ENCODE measurements at regions not wholly inside any gene's neighbourhood (a gene's known extent, or its start where the extent isn't known, plus 50 kb on each side); places are given as distances from the start of the nearest gene placed in this dataset.

DNA sequence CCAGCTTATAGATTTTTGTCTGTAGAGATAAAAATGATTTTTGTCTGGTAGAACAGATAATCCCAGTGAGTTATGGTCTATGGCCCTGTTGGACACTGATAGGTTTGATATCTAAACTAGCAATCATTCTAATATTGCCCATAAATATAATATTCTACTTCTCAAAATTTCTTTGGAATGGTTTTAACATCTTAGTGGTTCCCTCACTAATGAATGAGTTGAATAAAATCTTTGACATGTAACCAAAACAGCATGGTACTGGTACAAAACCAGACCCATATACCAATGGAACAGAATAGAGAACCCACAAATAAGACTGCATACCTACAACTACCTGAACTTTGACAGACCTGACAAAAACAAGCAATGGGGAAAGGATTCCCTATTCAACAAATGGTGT, 219.7 kb downstream of the SEC61B start:
- DNase-seq (ENCODE audit: low read depth), result no peak

DNA sequence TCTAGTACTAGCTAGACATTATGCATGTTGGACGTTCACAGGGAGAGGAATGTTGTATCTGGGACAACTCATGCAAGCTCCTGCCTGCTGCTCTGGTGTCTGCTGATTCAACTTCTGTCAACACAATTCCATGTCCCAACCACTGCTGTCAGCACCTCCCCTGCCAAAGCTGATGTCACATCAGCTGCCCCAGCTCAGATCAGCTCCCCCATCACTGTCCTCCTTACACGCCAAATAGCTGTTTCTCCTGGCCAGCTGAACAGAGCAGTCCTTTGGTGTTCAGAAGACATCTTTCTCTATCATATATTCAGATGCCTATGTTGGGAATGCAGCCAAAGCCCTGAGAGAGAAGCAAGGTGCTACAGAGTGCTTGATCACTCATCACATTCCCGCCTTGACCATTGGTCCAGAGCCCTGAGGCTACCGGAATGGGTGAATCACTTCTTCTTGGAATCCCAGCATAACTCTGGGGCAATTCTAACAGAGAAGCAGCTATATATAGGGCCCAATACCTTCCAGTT, 223.3 kb downstream of the SEC61B start:
- DNase-seq (ENCODE audit: low read depth), result no peak

- no peak for DNase-seq (ENCODE audit: low read depth)
These were observed 223.8 kb downstream of the SEC61B start for GRCh38 chr9:99445920-99446319.

- DNase-seq (ENCODE audit: low read depth), result no peak
These were observed 225.9 kb downstream of the SEC61B start for GRCh38 chr9:99447951-99448350.

GRCh38 chr9:99449726-99450125, 227.6 kb downstream of the SEC61B start:
- DNase-seq (ENCODE audit: low read depth), result no peak

DNA sequence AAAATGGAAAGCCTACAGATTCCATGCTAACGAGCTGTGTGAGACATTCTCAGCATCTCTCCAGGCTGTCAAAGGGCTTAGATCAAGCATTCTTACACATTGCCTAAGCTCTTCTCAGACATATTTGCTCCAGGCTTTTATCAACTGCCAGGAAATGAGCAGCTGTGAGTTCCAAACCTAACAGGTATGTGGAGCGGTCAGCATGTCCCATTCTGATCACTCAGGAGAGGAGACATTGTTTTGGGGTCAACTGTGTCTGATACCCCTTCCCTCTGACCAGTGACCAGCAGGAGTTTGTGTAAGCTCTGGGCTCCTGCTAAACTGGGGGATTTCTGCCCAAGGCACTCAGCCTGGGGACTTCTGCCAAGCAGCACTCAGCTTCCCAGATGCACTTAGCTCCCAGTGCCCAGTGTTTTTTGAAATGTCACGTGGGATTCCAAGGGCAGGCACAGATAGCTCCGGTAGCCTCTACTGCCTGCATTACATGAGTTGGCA, 229.1 kb downstream of the SEC61B start:
- DNase-seq (ENCODE audit: low read depth), result no peak

GRCh38 chr9:99457406-99457805, 235.3 kb downstream of the SEC61B start:
- DNase-seq (ENCODE audit: low read depth), result no peak

- no peak for DNase-seq (ENCODE audit: low read depth)
These were observed 235.9 kb downstream of the SEC61B start for GRCh38 chr9:99457981-99458380.

- DNase-seq (ENCODE audit: low read depth), result no peak
These were observed 237.8 kb downstream of the SEC61B start for GRCh38 chr9:99459919-99460318.

- DNase-seq (ENCODE audit: low read depth), result no peak
These were observed 241.0 kb downstream of the SEC61B start for GRCh38 chr9:99463131-99463530.

DNA sequence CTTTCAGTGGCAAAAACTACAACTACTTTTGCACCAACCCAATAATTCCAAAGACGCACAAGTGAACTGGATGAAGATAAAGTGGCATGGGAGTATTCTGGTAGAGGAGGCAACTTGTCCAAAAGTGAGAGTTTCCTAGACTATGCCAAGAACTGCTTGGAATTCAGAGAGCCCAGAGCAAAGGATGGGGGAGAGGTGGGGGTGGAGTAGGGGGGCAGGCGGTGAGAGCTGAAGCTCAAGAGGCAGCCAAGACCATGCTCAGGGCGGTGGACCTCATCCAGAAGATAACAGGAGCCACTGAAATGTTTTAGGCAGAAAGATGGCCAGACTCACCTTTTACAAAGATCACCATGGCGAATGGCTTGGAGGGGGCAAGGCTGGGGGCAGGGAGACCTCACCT, 242.5 kb downstream of the SEC61B start:
- DNase-seq (ENCODE audit: low read depth), result no peak

- no peak for DNase-seq (ENCODE audit: low read depth)
These were observed 243.3 kb downstream of the SEC61B start for GRCh38 chr9:99465231-99465907.

- DNase-seq (ENCODE audit: low read depth), result no peak
These were observed 244.0 kb downstream of the SEC61B start for GRCh38 chr9:99466104-99466503.

GRCh38 chr9:99466781-99467180, 244.7 kb downstream of the SEC61B start:
- no peak for DNase-seq (ENCODE audit: low read depth)

GRCh38 chr9:99471033-99471432, 249.0 kb downstream of the SEC61B start:
- DNase-seq (ENCODE audit: low read depth), result no peak

DNA sequence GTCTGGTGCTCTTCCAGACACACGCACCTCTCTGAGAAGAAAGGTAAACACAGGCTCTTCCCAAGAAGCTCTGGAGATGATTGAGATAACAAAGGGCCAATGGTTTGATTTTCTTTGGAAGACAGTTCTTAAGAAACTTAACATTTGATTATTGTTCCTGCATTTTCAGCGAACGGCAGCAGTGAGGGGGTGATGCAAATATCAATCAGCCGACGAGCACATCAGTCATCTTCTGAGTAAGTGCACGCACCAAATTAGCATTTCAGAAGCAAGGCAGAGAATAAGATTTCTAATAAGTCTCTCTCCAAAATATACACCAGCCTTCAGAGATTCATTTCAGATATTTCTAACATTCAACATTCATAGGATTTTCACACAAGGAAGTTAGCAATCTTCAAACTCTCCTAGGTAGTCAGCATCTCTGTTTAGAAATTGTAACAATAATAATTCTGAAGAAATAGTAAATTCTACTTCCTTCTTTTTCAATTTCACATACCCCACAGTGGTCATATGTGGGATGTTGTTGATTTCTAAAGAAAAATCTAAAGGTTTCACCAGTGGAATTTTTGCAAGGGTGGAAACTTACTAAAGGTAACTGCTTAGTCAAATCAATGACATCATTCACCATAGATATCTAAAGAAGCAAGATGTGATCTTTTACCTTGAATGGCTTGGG, 250.3 kb downstream of the SEC61B start:
- no peak for DNase-seq (ENCODE audit: low read depth)

DNA sequence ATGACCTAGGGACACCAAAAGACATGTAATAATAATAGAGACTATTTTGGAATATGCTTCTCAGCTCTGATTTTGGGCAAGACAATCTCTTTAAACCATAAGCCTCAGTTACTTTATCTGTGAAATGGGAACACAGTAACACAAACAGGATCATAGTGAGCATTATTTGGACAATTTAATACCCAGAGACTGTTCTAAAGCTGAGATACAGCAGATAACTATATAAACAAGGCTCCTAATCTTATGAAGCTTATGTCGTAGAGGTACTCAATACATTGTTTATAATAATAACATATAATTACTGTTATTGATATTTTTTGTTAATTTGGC, 250.8 kb downstream of the SEC61B start:
- DNase-seq (ENCODE audit: low read depth), result no peak

DNA sequence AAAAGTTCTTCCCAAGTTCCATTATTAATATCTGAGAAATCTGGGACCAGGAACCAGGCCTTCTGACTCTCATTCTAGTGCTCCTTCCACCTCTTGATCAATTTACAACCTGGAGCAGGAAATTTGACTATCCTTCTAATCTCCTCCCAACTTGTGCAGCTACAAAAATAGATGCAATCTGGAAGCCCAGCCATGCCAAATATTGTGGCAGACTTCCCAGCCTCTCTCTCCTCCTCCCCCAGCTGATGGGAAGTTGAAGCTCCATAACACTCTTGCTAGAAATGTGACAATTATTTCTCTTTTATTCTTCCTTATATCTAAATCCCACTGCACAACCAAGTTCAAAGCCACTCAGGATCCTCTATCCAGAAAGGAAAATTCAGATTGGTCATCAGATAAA, 252.1 kb downstream of the SEC61B start:
- DNase-seq (ENCODE audit: low read depth), result no peak

GRCh38 chr9:99475401-99476065, 253.5 kb downstream of the SEC61B start:
- no peak for DNase-seq (ENCODE audit: low read depth)

DNA sequence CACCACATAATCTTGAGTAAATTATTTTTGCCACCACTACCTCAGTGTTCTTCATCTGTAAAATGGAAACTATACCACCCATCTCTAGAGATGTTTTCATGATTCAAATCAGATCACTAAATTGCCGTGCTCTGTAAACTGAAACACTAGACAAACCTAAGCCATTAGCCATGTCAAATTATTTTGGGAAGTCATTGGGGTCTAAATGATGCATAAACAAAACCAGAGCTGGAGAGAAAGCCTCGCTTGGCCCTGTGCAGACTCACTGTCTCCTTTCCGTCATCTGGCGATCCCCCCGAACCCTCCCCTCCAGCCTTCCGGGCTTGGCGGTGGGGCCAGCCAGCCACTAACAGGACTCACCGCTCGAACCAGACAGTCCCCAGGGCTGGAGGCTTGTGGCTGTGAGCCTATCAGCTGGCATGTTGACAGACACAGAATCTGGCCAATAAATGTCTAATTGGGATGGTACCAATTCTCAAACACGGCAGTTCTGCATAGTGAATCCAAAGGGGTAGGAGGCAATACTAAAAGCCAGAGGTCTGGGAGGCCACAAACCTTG, 256.5 kb downstream of the SEC61B start:
- no peak for DNase-seq (ENCODE audit: low read depth)

DNA sequence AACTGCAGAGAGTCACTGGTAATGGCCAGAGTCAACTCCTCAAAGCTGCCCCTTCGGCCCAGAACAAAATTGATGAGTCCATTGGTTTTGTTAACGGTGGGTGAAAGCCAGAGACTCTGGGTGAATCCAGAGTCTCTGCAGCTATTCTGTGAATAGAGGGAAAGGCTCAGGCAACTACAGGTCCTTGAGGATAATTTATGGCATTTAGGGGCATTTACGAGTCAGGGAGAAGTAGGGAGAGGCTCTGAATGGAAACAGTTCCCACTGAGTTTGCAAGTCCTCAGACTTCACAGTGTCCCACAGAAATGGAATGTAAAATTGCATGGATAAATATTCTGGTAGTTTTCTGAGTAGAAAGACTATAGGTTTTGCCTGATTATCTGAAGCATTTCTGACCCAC, 257.8 kb downstream of the SEC61B start:
- DNase-seq (ENCODE audit: low read depth), result no peak

DNA sequence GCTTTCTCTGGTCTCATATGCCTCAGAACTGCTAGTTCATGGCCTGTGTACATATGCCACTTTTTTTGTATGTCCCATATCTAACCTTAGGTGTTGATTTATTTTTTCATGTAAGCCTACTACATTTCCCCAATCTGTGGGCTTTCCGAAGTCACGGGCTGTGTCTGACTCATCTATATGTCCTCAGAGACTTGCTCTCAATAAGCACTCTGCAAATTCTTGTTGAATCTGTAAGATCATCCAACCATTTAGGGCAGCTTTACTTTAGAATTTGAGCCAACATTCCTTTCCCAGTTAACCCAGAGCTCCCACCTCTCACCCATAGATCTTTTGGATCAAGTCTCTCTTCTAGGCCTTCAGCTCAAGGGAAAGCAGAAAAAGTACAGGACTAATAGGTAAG, 263.4 kb downstream of the SEC61B start:
- no peak for DNase-seq (ENCODE audit: low read depth)

DNA sequence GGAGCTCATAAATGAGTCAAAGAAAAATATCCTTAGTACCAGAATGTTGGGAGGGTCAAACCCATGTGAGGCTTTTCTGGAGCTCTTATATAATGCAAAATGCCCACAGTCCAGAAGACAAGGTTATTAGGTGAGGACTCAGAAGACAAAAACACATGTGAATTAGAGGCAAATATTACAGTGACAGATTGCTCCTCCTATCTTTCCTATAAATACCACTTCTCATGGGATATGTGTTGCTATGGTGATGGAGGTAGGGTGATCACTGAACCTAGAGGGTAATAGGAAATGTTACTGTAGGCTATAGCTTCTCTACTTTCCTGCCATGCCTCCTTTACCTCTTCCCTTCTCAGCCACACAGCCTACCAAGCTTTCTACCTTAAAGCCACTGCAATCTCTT, 264.6 kb downstream of the SEC61B start:
- no peak for DNase-seq (ENCODE audit: low read depth)

Data from activated gamma-delta T cell treated with anti-CD3 and anti-CD28 coated beads, Interleukin-2, amount 50 U/mL, for 16 hours (primary cell).